ENCODE measurements at regions not wholly inside any gene's neighbourhood (a gene's known extent, or its start where the extent isn't known, plus 50 kb on each side); places are given as distances from the start of the nearest gene placed in this dataset.
"Not testable (repeated sequence)": the region's sequence is repeated elsewhere in the genome, so short reads cannot be mapped to it uniquely, and the experiment has no call there.

DNA sequence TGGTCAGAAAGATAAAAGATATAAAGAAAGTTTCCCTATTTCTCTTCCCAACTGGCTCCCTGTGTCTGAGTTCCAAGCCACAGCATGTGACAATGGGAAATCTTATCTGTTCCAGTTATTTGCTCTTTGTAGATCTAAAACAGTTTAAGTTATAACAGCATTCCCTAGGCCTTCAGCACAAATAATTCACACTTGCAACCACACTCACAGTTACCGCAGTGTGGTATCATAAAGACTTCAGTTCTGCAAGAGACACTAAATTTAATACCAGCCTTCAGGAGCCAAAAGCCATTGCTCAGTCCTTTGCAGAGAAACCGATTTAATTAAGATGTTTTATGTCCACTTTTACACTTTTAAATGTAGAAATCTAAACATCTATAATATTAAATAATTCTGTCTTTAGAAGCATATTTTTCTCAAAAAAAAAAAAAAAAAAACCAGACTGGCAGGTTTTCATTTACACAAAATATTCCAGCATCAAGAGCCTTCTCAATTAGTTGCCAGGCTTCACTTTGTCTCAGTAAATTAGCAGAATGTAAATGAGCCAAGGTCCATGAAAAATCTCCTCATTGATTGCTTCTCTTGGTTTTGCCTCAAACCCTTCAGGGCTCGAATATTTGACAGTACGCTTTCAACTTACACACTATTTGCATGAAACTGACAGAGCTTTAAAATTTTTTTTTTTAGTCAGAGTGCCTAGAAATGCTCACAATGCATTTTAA, 300.0 kb upstream of the DDI1 start:
- DNase-seq: no peak

DNA sequence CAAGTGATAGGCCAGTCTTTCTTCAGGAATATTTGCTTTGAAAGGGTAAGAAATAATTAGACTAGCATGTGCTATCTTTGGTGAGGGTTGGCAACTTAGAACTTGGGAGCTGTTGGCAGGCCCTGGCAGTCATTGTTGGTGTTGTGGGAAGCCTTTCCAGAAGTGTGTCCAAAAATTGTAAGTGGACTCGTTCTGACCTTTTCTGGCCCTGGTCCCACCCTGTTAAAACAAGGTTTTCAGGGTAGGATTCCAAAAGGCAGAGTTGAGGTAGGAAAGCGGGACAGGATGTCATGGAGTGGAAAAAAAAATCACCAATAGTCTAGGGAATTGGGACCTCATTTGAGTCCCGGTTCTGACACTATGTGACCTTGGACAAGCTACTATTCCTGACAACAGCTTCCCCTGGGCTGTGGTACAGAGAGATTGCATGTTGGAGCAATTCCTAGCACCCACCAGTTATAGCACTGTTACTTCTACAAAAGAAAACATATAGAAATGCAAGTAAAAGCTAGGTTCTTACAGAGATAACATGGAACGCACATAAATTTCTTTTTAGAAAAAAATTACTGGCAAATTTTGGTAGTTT, 299.3 kb upstream of the DDI1 start:
- DNase-seq: no peak

DNA sequence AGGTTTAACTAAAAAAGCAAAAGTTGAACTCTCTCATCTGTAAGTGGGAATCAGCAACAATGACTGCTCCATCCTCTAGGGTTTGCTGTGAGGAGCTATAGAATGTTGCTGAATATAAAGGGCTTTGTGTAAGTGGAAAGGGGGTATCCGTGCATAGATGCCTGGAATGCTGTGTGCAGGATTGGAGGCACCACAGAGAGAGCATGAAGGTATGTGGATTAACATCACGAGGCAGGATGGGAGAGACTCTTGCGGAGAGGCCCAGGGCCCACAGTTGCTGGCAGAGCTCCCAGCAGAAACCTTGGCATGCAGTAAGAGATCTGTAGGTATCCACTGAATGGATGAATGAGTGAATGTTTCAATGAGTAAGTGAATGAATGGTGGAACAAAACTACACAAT, 298.7 kb upstream of the DDI1 start:
- DNase-seq: no peak

DNA sequence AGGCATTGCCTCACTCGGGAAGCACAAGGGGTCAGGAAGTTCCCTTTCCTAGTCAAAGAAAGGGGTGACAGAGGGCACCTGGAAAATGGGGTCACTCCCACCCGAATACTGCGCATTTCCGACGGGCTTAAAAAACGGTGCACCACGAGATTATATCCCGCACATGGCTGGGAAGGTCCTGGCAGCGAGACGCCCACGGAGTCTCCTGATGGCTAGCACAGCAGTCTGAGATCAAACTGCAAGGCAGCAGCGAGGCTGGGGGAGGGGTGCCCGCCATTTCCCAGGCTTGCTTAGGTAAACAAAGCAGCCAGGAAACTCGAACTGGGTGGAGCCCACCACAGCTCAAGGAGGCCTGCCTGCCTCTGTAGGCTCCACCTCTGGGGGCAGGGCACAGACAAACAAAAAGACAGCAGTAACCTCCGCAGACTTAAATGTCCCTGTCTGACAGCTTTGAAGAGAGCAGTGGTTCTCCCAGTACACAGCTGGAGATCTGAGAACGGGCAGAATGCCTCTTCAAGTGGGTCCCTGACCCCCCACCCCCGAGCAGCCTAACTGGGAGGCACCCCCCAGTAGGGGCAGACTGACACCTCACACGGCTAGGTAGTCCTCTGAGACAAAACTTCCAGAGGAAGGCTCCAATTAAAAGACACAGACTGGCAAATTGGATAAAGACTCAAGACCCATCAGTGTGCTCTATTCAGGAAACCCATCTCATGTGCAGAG, 297.2 kb upstream of the DDI1 start:
- not testable (repeated sequence) for DNase-seq

DNA sequence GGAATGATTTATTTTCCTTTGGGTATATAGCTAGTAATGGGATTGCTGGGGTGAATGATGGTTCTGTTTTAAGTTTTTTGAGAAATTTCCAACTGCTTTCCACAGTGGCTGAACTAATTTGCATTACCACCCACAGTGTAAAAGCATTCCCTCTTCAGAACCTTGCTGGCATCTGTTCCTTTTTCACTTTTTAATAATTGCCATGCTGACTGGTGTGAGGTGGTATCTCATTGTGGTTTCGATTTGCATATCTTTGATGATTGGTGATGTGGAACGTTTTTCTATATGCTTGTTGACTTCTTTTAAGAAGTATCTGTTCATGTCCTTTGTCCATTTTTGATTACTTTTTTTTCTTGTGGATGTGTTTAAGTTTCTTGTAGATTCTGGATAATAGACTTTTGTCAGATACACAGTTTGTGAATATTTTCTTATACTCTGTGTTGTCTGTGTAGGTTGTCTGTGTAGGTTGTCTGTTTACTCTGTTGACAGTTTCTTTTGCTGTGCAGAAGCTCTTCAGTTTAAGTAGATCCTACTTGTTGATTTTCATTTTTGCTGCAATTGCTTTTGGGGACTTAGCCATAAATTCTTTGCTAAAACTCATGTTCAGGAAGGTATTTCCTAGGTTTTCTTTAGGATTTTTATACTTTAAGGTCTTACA, 291.8 kb upstream of the DDI1 start:
- no peak for DNase-seq

DNA sequence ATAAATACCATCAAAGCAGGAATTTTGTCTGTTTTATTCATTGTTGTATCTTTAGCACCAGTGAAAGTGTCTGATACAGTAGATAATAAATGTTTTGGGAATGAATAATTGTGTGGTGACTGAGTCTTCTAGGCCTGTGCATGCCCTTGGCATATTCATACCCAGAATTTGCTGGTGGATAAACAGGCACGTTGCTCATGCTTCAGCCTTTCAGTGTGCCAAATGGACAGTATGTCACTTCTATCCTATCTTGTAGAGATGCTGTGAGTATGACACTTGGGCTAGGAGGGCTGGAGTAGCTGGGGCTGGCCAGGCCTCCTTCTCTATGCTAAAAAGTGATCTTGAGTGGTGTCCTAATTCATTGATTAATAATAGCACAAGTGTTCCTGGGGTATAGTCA, 287.3 kb upstream of the DDI1 start:
- DNase-seq: no peak

DNA sequence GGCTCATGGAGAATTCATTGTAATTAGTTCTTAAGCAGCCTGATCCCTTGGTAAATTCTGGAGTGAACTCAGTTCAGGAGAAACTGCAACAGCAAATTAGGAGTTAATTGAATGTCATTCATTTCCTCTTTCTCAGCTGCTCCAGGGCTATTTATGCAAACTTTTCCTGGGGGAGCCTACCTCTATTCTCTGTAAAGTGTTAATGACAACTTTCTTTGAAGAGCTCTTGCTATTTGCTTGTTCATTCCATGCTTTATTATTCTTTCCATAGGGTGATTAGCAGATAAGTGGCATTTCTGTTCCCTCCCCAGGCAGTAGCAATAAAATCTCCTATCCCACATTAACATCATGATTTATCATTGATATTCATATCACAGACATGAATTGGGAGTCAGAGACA, 267.6 kb upstream of the DDI1 start:
- DNase-seq: no peak

DNA sequence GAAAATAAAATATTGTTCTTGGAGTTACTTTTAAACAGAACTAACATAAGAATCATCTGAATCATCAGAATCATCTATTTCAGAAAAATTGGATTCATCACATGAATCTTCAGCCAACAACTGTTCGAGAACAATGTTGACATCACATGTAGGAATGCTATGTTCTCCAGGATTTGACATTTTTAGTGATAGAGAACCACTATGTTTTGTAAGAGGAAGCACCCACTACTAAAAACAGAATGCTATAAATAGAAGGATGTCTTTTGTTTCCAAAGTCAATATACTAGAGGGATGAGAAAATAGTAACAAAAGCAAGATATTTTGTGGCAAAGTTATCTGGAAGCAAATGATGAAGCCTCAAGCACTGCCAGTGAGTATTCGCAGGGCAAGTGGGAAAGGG, 263.4 kb upstream of the DDI1 start:
- no peak for DNase-seq

DNA sequence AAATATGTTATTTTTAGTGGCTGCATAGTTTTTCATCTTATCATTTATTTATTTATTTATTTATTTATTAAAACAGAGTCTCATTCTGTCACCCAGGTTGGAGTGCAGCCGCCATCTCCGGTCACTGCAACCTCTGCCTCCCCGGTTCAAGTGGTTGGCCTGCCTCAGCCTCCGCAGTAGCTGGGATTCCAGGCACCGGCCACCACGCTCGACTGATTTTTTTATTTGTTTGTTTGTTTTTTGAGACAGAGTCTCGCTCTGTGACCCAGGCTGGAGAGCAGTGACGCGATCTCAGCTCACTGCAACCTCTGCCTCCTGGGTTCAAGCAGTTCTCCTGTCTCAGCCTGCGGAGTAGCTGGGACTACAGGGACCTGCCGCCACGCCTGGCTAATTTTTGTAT, 262.9 kb upstream of the DDI1 start:
- no peak for DNase-seq

DNA sequence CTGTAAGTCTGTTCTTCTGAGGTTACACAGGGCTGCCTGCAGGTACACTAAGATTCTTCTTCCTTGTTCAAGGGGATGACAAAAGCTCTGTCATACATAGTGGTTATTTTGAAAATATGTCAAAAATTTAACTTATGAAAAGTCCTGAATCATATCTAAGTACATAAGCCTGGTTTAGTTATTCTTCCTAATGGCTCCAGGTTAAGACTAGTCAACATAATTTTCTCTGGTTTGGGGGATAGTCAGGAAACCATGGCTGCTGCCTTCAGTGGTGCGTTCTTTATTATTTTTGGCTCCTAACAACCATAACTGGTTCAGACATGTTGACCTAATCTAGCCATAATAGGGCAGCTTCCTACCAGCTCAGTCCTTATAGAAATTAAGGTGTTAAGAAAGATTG, 257.4 kb upstream of the DDI1 start:
- no peak for DNase-seq

DNA sequence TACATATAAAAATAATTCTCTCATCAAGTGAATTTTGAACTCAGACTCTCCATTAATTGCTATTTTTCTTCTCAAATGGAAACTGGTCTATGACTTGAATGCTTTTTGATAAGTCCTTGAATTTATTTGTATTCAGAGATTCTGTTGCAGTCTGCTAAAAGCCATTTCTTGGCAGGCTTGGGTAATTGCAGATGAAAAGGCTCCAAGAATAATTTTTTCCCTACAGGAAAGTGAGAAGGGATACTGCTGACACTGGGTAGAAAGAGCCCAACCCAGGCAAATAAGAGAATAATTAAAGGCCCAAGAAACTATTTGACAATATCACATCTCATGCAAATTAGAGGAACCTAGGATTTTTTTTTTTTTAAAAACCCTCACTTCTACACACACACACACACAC, 246.5 kb upstream of the DDI1 start:
- DNase-seq: no peak

DNA sequence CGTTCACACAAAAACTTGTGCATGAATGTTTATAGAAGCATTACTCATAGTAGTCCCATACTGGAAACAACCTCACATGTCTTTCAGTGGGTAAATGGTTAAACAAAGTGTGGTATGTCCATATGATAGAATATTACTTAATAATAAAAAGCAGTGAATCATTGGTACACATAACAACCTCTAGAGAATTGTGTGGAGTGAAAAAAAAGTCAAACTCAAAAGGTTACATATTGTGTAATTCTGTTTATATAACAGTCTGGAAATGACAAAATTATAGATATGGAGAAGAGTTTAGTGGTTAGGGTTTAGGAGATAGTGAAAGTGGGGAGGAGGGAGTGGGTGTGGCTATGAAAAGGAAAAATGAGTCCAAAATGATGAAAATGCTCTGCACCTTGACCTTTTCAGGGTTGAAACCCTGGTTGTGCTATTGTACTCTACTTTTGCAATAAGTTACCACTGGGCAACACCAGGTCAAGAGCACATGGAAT, 243.4 kb upstream of the DDI1 start:
- DNase-seq: no peak

DNA sequence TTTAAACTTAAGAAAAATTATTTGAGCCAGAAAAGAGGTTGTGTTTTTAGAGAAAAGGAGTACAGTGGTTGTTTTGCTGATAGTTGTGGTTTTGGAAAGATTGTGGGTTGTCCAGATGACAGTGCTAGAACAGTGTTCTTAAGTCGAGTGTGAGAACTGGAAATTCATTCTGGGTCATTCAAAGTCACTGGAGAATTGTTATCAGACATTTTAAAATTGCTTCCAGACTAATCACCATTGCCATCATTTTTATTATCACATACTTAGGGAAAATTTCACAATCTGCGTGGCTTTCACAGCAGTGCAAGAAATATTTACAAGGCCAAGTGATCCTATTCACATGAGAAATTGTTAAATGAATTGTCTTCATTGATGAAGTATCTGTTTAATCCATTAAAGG, 242.2 kb upstream of the DDI1 start:
- DNase-seq: no peak

DNA sequence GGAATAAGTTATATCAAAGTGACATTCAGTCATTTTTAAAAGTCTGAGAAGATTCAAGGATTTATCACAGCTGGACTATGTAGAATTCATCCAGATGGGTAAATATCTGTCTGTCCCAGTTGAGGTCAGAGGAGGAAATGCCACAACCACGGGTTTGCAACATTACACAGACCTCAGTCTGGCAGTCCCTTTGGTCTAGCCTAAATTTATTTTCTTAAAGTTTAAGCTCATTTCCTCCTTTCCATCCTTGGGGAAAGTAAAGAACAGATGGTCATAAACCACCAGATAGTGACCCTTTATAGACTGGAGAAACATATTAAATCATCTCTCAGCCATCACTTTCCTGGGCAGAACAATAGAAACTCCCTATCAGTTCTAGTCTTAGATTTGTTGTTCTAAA, 238.4 kb upstream of the DDI1 start:
- peak; percentile 60 for DNase-seq

DNA sequence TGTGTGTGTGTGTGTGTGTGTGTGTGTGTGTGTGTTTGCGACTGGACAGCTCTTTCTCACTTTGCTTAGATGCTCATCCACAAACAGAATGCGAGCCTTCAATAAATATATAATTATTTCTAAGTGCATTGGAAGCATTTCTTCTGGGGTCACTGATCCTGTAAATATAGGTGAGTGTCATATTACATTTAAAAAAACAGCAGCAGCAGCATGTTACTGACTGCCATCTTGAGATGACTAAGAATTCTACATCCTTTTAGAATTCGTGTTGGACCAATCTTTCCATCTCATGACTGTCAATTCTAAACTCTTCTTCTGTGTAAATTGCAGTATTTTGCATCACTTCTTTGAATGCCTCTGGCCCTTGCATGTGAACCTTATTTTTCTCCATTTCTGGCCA, 238.0 kb upstream of the DDI1 start:
- no peak for DNase-seq

DNA sequence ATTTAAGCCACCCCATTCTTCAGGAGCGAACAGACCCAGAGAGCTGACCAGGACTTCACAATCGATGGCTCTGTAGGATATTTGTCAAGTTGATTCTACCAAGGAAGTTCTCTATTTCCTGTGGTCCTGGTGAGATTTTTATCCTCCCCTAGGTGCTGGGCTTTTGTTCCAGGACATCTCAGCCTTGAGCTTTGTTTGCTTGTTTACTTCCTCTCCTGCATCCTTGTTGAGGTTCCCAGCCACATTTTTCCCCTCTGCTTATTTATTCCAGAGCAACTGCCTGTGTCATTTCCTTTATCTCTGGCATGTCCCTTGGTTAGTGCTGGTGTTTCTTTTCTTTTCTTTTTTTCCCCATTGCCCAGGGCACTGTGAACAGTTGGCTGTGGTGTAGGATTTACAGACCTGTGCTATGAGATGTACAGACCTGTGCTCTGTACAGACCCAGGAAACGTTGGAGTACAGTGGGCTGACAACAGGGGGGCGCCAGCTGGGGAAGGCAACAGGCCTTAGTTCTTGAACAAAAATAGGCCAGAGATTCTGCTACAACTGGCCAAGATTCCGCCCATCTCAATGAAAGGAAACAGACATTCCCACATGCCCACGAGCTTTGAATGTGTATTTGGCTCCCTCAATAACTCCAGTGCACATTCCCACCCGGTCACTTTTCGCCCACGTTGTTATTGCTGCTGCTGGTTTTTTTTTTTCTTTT, 235.9 kb upstream of the DDI1 start:
- no peak for DNase-seq

DNA sequence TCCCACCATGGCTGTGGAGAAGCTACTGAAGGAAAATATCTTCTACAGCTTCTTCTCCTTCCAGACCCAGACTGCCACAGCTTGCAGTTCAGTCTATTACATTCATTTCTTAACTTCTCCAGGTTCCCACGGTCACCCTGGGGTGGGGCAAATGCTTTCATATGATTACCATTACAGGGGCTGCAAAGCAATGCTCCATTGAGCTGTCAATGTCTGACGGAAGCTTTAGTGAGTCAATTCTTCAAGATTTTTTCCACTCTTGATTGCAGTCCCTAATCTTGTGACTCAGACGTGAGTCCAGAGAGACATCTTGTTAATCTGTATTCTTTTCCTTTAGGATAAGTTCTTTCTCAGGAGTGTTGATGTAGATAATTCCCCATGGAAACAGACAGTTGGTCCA, 233.4 kb upstream of the DDI1 start:
- no peak for DNase-seq

DNA sequence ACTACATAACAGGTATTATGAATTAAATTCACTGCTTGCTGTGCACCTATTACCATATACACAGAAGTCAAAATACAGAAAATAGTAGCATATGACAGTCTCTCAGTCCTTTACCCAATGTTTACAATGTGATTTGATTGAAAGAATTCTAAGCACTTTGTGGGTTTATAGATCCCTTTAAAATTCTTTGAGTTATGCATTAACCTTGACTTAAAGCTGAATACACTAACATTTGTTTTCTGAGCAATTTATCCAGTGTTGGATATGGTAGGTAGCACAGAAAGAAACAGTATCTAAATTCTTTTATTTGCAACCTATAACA, 230.8 kb upstream of the DDI1 start:
- no peak for DNase-seq

DNA sequence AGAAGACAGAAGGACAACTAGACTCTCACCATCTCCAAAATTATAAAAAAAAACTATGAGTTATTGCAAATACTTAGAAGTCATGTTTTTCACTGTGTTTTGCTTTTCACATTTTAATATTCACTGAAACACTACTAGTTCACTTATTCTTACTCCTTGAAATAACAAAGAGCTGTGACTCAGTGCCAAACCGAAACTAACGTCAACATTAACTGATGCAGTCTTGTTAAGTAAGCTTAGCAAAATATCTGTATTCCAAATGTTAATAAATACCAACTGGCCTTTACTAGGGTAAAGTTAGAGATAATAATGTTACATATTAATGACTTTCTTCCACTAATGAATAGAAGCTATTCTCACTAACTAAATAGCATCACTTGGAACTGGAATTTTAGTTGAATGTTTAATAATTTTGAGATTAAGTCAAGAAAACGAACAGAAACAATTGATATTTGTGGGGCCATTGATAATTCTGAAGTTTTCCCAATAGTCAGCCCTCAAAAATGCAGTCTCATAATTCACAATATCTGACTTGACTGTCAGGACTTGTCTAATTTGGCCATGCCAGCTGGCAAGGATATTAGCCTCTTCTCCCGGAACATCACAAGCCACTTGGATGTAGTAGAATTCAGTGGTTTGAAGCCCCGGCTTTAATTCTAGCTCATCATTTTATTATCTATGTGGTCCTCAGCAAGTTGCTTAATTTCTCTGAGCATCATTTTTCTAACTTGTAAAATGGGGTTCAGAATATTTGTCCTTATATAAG, 230.1 kb upstream of the DDI1 start:
- no peak for DNase-seq

DNA sequence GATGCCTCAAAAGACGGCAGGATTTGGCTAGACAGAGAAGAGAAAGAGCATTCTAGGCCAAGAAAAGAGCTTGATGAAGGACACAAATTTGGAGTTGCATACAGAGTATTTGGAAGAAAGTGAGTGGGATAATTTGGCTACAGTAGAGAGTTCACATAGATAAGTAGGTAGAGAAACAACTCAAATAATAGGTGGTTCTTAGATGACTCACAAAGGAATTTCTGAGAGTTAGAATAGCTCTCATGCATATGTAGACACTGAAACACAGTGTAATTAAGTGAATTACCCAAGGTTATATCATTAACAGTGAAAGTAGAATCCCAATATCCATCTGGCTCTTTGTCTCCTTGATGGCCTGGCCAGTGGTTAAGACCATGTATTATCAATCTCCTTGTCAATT, 228.6 kb upstream of the DDI1 start:
- DNase-seq: no peak

DNA sequence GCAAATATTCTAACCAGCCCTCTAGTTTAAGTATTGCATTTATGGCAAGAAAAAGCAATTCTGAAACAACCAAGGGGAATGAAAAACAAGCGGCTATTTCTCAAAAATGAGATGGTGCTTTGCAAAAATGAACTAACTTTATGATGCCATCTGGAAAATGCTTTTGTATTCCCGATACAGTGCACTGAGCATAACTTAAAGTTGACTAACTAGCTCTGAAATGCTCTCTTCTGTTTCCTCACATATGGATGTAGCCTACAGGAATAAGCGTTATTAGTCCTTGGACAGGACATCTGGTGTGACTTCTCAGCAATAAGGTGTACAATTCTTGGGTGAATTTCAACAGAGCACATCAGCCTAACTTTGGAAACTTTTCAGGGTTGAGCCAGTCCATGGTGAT, 228.2 kb upstream of the DDI1 start:
- DNase-seq: no peak

DNA sequence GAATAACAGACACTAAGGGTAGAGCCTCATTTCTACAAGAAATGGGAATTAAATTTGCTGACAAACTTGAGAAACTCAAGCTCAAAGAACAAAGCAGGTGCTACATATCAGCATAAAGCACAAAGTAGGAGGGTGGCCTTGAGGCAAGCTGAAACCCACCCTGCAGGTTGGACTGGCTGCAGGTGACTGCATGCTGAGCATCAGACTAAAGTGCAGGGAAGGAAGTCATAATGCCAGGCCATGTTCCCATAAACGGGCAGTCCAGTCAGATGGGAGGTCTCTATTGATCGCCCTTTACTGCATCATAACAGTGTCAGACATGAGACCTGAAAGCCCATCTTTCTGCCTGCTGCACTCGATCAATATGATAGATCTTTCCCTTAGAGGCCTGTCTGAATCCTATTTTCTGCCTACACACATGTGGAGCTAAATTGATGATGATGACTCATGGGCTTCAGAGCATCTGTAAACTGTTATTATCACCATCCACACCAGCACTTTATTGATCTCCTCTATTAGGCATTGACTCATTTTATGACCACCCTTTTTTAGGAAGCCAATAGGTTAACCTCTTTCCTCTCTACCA, 224.5 kb upstream of the DDI1 start:
- DNase-seq: no peak
